ENCODE measurements at regions not wholly inside any gene's neighbourhood (a gene's known extent, or its start where the extent isn't known, plus 50 kb on each side); places are given as distances from the start of the nearest gene placed in this dataset.
"Not testable (repeated sequence)": the region's sequence is repeated elsewhere in the genome, so short reads cannot be mapped to it uniquely, and the experiment has no call there.

DNA sequence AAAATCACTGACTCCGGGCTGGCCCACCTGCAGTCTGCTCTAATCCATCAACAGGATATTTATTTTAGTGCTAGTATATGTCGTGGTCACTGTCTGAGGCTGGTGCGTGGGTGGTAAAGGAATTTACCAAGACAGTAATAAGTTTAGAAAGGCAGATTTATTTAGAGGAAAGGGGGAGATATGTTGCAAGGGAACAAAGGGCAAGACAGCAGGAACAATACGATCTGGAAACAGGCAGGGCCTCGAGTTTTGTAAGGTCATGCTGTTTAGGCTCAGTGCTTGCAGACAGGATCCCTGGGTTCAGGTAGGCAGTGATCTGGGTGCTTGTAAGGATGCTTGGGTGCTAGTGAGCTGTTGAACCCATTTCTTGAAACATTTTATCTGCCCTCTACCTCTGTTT, 748.2 kb upstream of the SLITRK5 start:
- FAIRE-seq = no peak
- no peak for DNase-seq (ENCODE audit: low spot score)

DNA sequence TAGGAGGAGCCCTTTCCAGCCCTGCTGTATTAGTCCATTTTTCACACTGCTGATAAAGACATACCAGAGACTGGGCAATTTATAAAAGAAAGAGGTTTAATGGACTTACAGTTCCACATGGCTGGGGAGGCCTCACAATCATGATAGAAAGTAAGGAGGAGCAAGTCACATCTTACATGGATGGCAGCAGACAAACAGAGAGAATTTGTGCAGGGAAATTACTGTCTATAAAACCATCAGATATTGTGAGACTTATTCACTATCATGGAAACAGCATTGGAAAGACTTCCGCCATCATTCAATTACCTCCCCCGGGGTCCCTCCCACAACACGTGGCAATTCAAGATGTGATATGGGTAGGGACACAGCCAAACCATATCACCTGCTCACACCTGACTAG, 744.3 kb upstream of the SLITRK5 start:
- DNase-seq (ENCODE audit: low spot score); FAIRE-seq: not testable (repeated sequence)

GRCh38 chr13:86932776-86933334, 738.3 kb upstream of the SLITRK5 start:
- DNase-seq (ENCODE audit: low spot score) (no peak), FAIRE-seq (no peak)

DNA sequence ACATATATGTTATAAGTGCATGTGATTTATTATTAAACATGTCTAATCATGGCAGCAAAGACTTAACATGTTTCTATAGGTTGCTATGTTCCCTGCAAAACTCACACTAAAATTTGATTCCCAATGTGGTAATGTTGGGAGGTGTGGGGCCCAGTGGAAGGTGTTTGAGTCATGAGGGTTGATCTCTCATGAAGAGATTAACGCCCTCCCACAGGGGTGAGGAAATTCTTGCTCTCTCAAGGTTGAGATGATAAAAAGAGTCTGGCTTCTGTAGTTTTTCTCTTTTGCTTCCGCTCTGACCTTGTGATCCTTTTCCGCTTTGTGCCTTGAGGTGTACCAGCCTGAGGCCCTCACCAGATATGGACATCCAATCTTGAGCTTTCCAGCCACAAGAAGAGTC, 737.5 kb upstream of the SLITRK5 start:
- no peak for FAIRE-seq
- no peak for DNase-seq (ENCODE audit: low spot score)

DNA sequence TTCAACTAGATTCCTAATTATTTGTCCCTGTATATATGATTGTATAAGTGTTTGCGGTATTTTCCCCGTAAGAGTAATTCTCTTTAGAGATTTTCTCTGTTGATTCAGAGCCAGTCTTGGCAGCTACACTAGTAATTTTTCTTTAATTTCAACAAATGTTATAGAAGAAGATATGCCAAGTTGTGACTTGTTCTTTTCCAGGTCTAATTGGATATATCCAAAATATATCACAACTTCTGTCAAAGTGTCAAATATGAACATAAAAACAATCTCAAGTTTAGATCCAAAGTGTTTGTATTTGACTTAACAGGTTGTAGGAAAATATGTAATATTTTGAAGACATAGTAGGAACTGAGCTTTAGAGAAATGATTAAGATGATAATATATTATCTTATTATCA, 733.9 kb upstream of the SLITRK5 start:
- FAIRE-seq = no peak
- DNase-seq (ENCODE audit: low spot score) = no peak

DNA sequence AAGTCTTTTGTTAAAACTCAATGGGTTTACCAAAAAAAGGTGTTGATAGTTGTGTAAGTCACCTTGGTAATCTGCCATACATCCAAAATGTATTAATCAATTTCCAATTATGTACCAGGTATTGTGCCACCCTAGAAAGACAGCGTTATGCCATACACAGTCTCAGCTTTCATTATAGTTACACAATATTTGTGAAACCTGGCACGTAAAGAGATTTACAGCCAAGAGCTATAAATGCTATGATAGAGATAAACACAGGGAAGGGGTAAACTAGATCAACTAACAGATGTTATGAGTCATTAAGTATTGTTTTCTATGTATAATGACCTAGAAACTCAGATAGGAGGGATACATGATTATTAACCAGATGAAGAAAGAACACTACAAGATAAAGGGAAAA, 725.6 kb upstream of the SLITRK5 start:
- FAIRE-seq (no peak), DNase-seq (ENCODE audit: low spot score) (no peak)

DNA sequence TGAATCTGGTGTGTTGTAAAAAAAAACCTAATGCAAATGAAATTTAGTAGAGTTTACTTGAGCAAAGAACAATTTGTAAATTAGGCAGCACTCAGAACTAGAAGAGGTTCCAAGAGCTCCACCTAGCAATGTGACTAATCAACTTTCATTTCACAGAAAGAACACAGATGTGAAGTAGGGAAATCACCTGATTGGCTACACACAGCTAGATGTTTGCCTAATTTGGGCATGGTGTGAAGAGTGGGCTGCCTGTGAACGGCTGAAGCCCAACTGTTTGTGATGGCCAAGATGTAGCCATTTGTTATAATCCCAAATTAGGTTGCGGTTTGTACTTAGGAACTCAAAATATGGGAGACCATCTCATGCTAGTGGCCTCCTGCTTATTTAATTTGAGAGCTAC, 724.4 kb upstream of the SLITRK5 start:
- FAIRE-seq = no peak

GRCh38 chr13:86954341-86954740, 716.8 kb upstream of the SLITRK5 start:
- DNase-seq (ENCODE audit: low spot score) (no peak), FAIRE-seq (no peak)

More for the DNA sequence above, 724.4 kb upstream of the SLITRK5 start:
- no peak for DNase-seq (ENCODE audit: low spot score)

DNA sequence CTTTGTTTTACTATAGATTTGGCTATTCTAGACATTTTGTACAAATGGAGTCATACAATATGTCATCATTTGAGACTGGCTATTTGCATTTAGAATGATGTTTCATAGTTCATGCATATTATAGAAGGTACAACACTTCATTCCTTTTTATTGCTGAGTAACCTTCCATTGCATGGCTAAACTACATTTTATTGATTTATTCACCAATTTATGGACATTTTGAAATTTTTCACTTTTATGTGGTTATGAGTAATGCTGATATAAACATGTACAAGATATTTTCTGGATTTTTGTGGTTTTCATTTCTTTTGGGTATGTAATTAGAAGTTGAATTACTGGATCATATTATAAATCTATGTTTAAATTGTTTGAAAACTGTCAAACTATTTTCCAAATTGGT, 710.3 kb upstream of the SLITRK5 start:
- FAIRE-seq (no peak), DNase-seq (ENCODE audit: low spot score) (no peak)

- no peak for FAIRE-seq
- no peak for DNase-seq (ENCODE audit: low spot score)
Measured at GRCh38 chr13:86974251-86974994, 696.7 kb upstream of the SLITRK5 start.

- FAIRE-seq (no peak), DNase-seq (ENCODE audit: low spot score) (no peak)
Measured at GRCh38 chr13:86974995-86975328, 696.2 kb upstream of the SLITRK5 start.

DNA sequence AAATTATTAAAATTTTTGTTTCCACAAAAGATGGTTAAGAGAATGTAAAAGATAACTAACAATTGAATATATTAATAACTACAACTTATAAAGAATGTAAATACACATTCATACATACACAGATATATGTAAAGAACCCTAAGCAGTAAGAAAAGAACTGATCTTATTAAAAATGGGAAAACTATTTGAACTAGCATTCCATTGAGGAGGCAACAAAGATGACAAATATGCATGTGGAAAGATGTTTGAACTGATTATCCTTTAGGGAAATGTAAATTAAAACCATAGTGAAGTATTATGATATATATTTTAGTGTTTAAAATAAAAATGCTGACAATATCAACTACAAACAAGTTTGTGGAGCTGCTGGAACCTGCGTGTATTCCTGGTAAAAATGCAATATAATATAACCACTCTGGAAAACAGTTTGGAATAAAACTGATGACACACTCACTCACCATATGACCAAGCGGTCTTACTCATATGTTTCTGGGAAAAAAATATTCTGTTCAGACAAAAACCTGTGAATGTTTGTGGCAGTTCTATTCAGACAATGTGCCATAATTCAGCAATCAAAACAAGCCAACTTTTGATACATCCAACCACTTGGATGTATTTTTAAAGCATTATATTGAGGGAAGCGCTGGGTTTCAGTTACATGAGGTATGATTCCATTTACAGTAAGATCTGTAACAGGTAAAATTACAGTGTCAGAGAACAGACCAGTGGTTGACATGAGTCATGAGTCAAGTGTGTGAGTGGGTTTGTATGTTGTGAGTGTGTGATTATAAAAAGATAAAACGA, 694.4 kb upstream of the SLITRK5 start:
- FAIRE-seq = no peak

GRCh38 chr13:86986448-86986847, 684.7 kb upstream of the SLITRK5 start:
- FAIRE-seq (no peak), DNase-seq (ENCODE audit: low spot score) (no peak)

More for the DNA sequence above, 694.4 kb upstream of the SLITRK5 start:
- no peak for DNase-seq (ENCODE audit: low spot score)

GRCh38 chr13:86992251-86992650, 678.9 kb upstream of the SLITRK5 start:
- DNase-seq (ENCODE audit: low spot score) = no peak
- FAIRE-seq = no peak

- DNase-seq (ENCODE audit: low spot score) (no peak), FAIRE-seq (no peak)
Measured at GRCh38 chr13:87003265-87003664, 667.9 kb upstream of the SLITRK5 start.

- DNase-seq (ENCODE audit: low spot score) (no peak), FAIRE-seq (no peak)
Measured at GRCh38 chr13:87005511-87005910, 665.7 kb upstream of the SLITRK5 start.

DNA sequence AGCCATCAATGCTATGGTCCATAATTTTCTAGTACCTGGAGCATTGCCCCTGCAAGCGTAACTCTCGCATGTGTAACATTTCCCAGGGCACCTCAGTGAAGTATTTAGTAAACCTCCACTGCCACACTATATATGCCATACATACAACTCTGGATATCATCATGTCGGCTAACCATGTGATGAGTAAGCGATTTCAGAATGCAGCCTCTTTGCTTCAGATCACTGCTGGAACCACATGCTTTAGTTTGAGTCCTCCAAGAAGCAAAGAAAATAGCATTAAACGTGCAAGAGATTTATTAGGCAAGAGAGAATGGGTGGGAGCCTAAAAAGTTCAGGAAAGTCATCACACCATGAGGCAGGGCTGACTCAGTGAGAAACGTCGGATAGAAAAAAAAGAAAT, 635.6 kb upstream of the SLITRK5 start:
- no peak for FAIRE-seq

GRCh38 chr13:87042946-87043345, 628.2 kb upstream of the SLITRK5 start:
- FAIRE-seq = no peak
- DNase-seq (ENCODE audit: low spot score) = no peak

More for the DNA sequence above, 635.6 kb upstream of the SLITRK5 start:
- no peak for DNase-seq (ENCODE audit: low spot score)

DNA sequence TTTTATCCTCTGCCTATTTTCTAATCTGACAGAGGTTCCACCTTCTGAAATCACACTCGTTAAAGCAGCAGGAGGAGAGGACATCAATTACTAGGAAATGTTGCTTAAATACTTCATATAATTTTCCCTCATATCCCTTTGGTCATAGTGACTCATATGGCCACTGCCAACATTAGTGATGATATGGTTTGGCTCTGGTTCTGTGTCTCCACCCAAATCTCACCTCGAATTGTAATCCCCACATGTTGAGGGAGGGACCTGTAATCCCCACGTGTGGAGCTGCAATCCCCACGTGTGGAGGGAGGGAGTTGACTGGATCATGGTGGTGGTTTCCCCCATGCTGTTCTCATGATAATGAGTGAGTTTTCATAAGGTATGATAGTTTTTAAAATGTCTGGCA, 618.4 kb upstream of the SLITRK5 start:
- no peak for DNase-seq (ENCODE audit: low spot score)
- no peak for FAIRE-seq

- DNase-seq (ENCODE audit: low spot score) = no peak
- no peak for FAIRE-seq
Measured at GRCh38 chr13:87057807-87058520, 613.2 kb upstream of the SLITRK5 start.

- FAIRE-seq (no peak), DNase-seq (ENCODE audit: low spot score) (no peak)
Measured at GRCh38 chr13:87058786-87059329, 612.3 kb upstream of the SLITRK5 start.
